SK-N-SH treated with all-trans-retinoic acid at 6 μM for 48 hours (cell line): ENCODE measurements at regions not wholly inside any gene's neighbourhood (a gene's known extent, or its start where the extent isn't known, plus 50 kb on each side); places are given as distances from the start of the nearest gene placed in this dataset.

ENCODE experiments used
- ATAC-seq: fragments of 200-7000 bp; cut with Tn5 transposase; 3 replicates; pipeline ENCODE4 v1.9.1; 2020; ENCODE audit warnings: mild to moderate bottlenecking, moderate library complexity
- ARNTL ChIP-seq: fragments of 450-650 bp; formaldehyde crosslinking; IDR thresholded peaks from 2 replicates; pipeline ENCODE4 v1.5.0; 2020; ENCODE audit warnings: low read depth, mild to moderate bottlenecking, moderate library complexity, borderline replicate concordance
- BACH2 ChIP-seq: fragments of 250-450 bp; sonication (Bioruptor Pico); IDR thresholded peaks from 2 replicates; pipeline ENCODE4 v1.9.0; 2021; ENCODE audit warnings: mild to moderate bottlenecking, borderline replicate concordance
- CSDC2 ChIP-seq: fragments of 250-450 bp; sonication (Bioruptor Pico); IDR thresholded peaks from 2 replicates; pipeline ENCODE4 v1.5.0; 2020; ENCODE audit warnings: mild to moderate bottlenecking, moderate library complexity
- ESRRG ChIP-seq: fragments of 250-450 bp; sonication (Bioruptor Pico); IDR thresholded peaks from 2 replicates; pipeline ENCODE4 v1.6.1; 2021; ENCODE audit warnings: mild to moderate bottlenecking
- GLIS3 ChIP-seq: fragments of 250-450 bp; sonication (Bioruptor Pico); IDR thresholded peaks from 2 replicates; pipeline ENCODE4 v1.5.0; 2020; ENCODE audit warnings: mild to moderate bottlenecking, moderate library complexity
- ISL1 ChIP-seq: fragments of 250-450 bp; sonication (Bioruptor Pico); IDR thresholded peaks from 2 replicates; pipeline ENCODE4 v2.1.2; 2022; ENCODE audit warnings: mild to moderate bottlenecking, moderate library complexity
- OSR1 ChIP-seq: fragments of 250-450 bp; sonication (Bioruptor Pico); IDR thresholded peaks from 2 replicates; pipeline ENCODE4 v1.8.0; 2022; ENCODE audit warnings: moderate library complexity, mild to moderate bottlenecking, inconsistent platforms
- RARB ChIP-seq: fragments of 250-450 bp; sonication (Bioruptor Pico); IDR thresholded peaks from 2 replicates; pipeline ENCODE4 v1.8.0; 2021; ENCODE audit warnings: mild to moderate bottlenecking, moderate library complexity
- SNAI2 ChIP-seq: fragments of 250-450 bp; sonication (Bioruptor Pico); IDR thresholded peaks from 2 replicates; pipeline ENCODE4 v1.5.0; 2020; ENCODE audit warnings: mild to moderate bottlenecking, moderate library complexity
- TCF4 ChIP-seq: fragments of 250-450 bp; sonication (Bioruptor Pico); IDR thresholded peaks from 2 replicates; pipeline ENCODE4 v1.8.0; 2021; ENCODE audit warnings: mild to moderate bottlenecking, moderate library complexity, borderline replicate concordance
- ZFP3 ChIP-seq: fragments of 250-450 bp; sonication (Bioruptor Pico); IDR thresholded peaks from 2 replicates; pipeline ENCODE4 v1.5.0; 2020; ENCODE audit warnings: mild to moderate bottlenecking, moderate library complexity
- ZFP30 ChIP-seq: fragments of 450-650 bp; formaldehyde crosslinking; IDR thresholded peaks from 2 replicates; pipeline ENCODE4 v1.5.0; 2022; ENCODE audit warnings: mild to moderate bottlenecking, moderate library complexity
- ZNF565 ChIP-seq: fragments of 450-650 bp; formaldehyde crosslinking; conservative IDR thresholded peaks from 2 replicates; pipeline ENCODE4 v1.5.0; 2020; ENCODE audit warnings: low read depth, mild to moderate bottlenecking, moderate library complexity
- ZNF70 ChIP-seq: fragments of 450-650 bp; formaldehyde crosslinking; IDR thresholded peaks from 2 replicates; pipeline ENCODE4 v1.5.0; 2020; ENCODE audit warnings: mild to moderate bottlenecking, moderate library complexity
- ZNF8 ChIP-seq: fragments of 450-650 bp; formaldehyde crosslinking; IDR thresholded peaks from 2 replicates; pipeline ENCODE4 v1.5.0; 2020; ENCODE audit warnings: mild to moderate bottlenecking, moderate library complexity
- TF ChIP-seq, protein P1 (sequence below): fragments of 250-450 bp; sonication (Bioruptor Pico); IDR thresholded peaks from 2 replicates; pipeline ENCODE4 v1.5.0; 2020; ENCODE audit warnings: mild to moderate bottlenecking, moderate library complexity
- TF ChIP-seq, protein P2 (sequence below): fragments of 250-450 bp; sonication (Bioruptor Pico); IDR thresholded peaks from 2 replicates; pipeline ENCODE4 v1.8.0; 2020; ENCODE audit warnings: mild to moderate bottlenecking, moderate library complexity, borderline replicate concordance
- TF ChIP-seq, protein P3 (sequence below): fragments of 250-450 bp; sonication (Bioruptor Pico); IDR thresholded peaks from 2 replicates; pipeline ENCODE4 v1.8.0; 2021; ENCODE audit warnings: low read depth, mild to moderate bottlenecking, moderate library complexity, borderline replicate concordance
- TF ChIP-seq, protein P4 (sequence below): fragments of 250-450 bp; sonication (Bioruptor Pico); IDR thresholded peaks from 2 replicates; pipeline ENCODE4 v1.5.1; 2020; ENCODE audit warnings: low read depth, mild to moderate bottlenecking, moderate library complexity

DNA sequence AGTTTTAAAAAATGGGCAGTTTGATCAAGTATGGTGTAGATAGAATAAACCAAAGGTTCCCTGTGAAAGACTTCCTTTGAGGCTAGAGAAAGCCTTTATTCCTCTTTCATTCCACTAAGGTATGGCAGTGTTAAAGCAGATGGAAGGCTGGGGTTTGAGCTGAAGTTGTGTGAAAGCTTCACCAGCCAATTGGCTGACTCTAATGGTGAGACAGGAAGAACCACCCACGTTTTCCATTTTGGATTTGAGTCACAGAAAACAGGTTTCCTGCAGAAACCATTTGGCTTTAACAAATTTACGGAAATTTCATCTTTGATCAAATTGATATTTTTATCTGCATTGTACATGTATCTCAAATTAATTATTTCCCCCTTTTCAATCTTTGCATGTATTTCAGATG, 455.0 kb downstream of the PCNX1 start:
- TF ChIP-seq, protein P1, sequence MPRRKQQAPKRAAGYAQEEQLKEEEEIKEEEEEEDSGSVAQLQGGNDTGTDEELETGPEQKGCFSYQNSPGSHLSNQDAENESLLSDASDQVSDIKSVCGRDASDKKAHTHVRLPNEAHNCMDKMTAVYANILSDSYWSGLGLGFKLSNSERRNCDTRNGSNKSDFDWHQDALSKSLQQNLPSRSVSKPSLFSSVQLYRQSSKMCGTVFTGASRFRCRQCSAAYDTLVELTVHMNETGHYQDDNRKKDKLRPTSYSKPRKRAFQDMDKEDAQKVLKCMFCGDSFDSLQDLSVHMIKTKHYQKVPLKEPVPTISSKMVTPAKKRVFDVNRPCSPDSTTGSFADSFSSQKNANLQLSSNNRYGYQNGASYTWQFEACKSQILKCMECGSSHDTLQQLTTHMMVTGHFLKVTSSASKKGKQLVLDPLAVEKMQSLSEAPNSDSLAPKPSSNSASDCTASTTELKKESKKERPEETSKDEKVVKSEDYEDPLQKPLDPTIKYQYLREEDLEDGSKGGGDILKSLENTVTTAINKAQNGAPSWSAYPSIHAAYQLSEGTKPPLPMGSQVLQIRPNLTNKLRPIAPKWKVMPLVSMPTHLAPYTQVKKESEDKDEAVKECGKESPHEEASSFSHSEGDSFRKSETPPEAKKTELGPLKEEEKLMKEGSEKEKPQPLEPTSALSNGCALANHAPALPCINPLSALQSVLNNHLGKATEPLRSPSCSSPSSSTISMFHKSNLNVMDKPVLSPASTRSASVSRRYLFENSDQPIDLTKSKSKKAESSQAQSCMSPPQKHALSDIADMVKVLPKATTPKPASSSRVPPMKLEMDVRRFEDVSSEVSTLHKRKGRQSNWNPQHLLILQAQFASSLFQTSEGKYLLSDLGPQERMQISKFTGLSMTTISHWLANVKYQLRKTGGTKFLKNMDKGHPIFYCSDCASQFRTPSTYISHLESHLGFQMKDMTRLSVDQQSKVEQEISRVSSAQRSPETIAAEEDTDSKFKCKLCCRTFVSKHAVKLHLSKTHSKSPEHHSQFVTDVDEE (CRISPR knock-in tag) = no peak
- no peak for TF ChIP-seq CSDC2 (CRISPR knock-in tag)
- TF ChIP-seq ZNF70 (CRISPR knock-in tag) = no peak
- TF ChIP-seq, protein P2, sequence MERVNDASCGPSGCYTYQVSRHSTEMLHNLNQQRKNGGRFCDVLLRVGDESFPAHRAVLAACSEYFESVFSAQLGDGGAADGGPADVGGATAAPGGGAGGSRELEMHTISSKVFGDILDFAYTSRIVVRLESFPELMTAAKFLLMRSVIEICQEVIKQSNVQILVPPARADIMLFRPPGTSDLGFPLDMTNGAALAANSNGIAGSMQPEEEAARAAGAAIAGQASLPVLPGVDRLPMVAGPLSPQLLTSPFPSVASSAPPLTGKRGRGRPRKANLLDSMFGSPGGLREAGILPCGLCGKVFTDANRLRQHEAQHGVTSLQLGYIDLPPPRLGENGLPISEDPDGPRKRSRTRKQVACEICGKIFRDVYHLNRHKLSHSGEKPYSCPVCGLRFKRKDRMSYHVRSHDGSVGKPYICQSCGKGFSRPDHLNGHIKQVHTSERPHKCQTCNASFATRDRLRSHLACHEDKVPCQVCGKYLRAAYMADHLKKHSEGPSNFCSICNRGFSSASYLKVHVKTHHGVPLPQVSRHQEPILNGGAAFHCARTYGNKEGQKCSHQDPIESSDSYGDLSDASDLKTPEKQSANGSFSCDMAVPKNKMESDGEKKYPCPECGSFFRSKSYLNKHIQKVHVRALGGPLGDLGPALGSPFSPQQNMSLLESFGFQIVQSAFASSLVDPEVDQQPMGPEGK (CRISPR knock-in tag) = no peak
- no peak for TF ChIP-seq RARB
- TF ChIP-seq ISL1 = no peak
- no peak for TF ChIP-seq ARNTL (CRISPR knock-in tag)
- no peak for TF ChIP-seq BACH2 (CRISPR knock-in tag)
- no peak for TF ChIP-seq SNAI2 (CRISPR knock-in tag)
- TF ChIP-seq ZNF8 (CRISPR knock-in tag) = no peak
- no peak for TF ChIP-seq ESRRG
- TF ChIP-seq GLIS3 (CRISPR knock-in tag) = no peak
- TF ChIP-seq ZFP30 (CRISPR knock-in tag) = no peak
- no peak for ATAC-seq

DNA sequence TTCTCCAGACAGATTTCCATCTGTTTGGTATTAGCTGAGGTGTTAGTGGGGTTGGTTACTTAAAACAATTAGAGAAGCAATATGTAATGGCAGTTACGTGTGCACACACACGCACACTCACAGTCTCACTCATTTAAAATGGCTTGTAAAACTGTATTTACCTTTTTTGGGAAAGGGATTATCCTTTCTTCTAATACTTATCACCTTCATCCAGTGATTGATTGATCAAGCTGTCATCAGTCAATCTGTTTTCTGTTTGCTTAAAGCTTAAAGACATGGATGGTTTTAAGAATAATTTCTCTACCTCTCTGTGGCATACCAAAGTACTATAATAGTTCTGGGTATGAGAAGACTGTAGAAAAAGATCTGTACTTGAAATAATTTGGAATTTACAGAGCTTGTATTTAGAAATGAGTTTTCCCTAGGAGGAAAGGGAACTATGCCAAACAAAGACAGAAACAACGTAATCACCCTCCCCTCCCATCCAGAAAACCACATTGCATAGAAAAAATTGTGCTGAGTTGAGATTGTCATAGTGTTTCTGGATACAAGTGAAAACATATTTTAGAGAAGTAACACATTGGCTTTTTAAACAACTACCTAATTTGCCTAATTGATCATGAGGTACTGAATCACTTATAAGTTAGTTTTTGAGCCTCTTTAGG, 455.8 kb downstream of the PCNX1 start:
- ATAC-seq = peak; percentile 38; the same call in 2 of the 3 replicates
- TF ChIP-seq ZFP3 (CRISPR knock-in tag) (no peak), ISL1 (no peak), OSR1 (CRISPR knock-in tag) (no peak)
- TF ChIP-seq, all 23 proteins: peak for 0

DNA sequence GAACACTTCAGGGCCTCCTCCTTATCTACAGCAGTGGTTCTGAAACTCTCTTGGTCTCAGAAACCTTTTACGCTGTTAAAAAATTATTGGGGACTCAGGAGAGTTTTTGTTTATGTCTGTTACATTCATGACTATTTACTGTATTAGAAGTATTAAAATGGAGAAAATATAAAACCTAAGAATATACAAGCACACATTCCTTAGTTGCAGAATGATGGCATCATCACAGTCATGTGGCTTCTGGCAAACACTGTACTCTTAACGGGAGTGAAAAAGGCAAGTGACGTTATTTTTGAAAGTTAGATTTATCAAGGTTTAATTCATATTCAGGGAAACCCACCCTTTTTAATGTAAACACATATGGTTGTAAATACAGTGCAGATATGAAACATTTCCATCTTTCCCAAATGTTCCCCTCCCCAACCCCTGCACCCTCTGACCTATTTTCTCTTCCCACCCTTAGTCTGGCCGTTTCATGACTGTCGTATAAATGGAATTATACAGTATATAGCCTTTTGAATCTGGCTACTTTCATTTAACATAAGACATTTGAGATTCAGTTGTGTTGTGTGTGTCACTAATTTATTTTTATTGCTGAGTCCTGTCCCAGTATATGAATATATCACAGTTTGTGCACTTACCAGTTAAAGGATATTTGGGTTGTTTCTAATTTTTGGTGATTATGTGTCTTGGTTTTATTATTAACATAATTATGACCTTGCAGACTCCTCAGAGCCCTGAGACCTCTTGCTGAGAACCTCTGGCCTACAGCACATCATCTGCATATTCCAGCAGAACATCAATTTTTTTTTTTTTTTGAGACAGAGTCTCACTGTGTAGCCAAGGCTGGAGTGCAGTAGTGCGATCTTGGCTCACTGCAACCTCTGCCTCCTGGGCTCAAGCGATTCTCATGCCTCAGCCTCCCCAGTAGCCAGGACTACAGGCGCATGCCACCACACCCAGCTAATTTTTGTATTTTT, 457.0 kb downstream of the PCNX1 start:
- ATAC-seq = peak; percentile 78
- peak; percentile 51; the same call in 1 of the 2 replicates for TF ChIP-seq SNAI2 (CRISPR knock-in tag)
- TF ChIP-seq, protein P3, sequence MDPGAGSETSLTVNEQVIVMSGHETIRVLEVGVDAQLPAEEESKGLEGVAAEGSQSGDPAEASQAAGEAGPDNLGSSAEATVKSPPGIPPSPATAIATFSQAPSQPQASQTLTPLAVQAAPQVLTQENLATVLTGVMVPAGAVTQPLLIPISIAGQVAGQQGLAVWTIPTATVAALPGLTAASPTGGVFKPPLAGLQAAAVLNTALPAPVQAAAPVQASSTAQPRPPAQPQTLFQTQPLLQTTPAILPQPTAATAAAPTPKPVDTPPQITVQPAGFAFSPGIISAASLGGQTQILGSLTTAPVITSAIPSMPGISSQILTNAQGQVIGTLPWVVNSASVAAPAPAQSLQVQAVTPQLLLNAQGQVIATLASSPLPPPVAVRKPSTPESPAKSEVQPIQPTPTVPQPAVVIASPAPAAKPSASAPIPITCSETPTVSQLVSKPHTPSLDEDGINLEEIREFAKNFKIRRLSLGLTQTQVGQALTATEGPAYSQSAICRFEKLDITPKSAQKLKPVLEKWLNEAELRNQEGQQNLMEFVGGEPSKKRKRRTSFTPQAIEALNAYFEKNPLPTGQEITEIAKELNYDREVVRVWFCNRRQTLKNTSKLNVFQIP = no peak
- TF ChIP-seq, all 23 proteins: peak for 1

DNA sequence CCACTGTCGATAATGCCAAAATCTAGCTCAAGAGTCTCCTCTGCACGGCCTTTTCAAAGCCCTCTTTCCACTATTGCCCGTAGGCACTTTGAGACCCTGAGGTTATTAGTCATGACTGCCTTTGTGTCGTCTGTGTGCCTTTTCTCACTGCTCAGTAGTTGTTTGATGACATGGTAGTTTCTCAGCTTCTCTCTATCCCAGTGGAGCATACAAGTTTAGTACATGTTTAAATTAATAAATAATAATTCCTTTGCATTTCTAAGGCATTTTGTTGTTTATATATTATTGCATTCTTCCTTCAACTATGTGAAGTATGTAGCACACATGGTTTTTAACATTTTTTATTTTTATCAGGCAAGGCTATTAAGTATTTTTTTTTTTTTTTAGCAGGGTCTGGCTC, 458.1 kb downstream of the PCNX1 start:
- TF ChIP-seq ARNTL (CRISPR knock-in tag) (no peak), ZFP3 (CRISPR knock-in tag) (no peak), TCF4 (CRISPR knock-in tag) (no peak), ESRRG (no peak), SNAI2 (CRISPR knock-in tag) (no peak), GLIS3 (CRISPR knock-in tag) (no peak), ZNF565 (CRISPR knock-in tag) (no peak)
- TF ChIP-seq, protein P1 (CRISPR knock-in tag) = no peak
- TF ChIP-seq, protein P4, sequence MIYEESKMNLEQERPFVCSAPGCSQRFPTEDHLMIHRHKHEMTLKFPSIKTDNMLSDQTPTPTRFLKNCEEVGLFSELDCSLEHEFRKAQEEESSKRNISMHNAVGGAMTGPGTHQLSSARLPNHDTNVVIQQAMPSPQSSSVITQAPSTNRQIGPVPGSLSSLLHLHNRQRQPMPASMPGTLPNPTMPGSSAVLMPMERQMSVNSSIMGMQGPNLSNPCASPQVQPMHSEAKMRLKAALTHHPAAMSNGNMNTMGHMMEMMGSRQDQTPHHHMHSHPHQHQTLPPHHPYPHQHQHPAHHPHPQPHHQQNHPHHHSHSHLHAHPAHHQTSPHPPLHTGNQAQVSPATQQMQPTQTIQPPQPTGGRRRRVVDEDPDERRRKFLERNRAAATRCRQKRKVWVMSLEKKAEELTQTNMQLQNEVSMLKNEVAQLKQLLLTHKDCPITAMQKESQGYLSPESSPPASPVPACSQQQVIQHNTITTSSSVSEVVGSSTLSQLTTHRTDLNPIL (CRISPR knock-in tag) = no peak
- no peak; the same call in 2 of the 3 replicates for ATAC-seq
